ENCODE measurements at regions not wholly inside any gene's neighbourhood (a gene's known extent, or its start where the extent isn't known, plus 50 kb on each side); places are given as distances from the start of the nearest gene placed in this dataset.
"Not testable (repeated sequence)": the region's sequence is repeated elsewhere in the genome, so short reads cannot be mapped to it uniquely, and the experiment has no call there.

DNA sequence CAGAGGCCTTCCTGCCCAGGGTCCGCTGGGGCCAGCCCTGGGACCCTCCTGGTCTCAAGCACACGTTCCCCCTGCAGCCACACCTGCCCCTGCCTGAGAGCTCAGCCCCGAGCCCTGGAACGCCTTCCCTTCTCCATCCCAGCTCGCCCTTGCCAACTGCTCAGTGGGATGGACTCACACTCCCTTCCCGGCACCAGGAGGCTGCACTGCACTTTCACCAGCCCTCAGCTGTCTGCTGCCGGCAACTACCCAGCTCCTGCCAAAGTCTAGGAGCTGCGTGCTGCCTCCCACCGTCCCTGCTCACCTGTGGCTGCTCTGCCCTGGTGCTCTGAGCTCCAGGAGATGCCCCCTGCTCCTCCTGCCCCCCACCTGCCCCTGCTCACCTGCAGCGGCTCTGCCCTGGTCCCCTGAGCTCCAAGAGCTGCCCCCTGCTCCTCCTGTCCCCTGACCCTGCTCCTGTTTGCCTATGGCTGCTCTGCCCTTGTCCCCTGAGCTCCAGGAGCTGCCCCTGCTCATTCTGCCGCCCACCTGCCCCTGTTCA lies 246.4 kb downstream of the TMEM121 start:
- in situ Hi-C loops (cut with MboI; ENCODE audit: low sequenced_read_pairs), result not testable (repeated sequence)

DNA sequence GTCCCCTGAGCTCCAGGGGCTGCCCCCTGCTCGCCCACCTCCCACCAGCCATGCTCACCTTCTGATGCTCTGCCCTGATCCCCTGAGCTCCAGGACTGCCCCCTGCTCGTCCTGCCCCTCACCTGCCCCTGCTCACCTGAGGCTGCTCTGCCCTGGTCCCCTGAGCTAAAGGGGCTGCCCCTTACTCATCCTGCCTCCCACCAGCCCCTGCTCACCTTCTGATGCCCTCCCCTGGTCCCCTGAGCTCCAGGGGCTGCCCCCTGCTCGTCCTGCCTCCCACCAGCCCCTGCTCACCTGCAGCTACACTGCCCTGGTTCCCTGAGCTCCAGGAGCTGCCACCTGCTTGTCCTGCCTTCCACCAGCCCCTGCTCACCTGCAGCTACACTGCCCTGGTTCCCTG lies 247.2 kb downstream of the TMEM121 start:
- in situ Hi-C loops (cut with MboI; ENCODE audit: low sequenced_read_pairs), result no loop called here

GRCh38 chr14:105774001-105774400 lies 247.6 kb downstream of the TMEM121 start:
- in situ Hi-C loops (cut with MboI; ENCODE audit: low sequenced_read_pairs), result no loop called here

DNA sequence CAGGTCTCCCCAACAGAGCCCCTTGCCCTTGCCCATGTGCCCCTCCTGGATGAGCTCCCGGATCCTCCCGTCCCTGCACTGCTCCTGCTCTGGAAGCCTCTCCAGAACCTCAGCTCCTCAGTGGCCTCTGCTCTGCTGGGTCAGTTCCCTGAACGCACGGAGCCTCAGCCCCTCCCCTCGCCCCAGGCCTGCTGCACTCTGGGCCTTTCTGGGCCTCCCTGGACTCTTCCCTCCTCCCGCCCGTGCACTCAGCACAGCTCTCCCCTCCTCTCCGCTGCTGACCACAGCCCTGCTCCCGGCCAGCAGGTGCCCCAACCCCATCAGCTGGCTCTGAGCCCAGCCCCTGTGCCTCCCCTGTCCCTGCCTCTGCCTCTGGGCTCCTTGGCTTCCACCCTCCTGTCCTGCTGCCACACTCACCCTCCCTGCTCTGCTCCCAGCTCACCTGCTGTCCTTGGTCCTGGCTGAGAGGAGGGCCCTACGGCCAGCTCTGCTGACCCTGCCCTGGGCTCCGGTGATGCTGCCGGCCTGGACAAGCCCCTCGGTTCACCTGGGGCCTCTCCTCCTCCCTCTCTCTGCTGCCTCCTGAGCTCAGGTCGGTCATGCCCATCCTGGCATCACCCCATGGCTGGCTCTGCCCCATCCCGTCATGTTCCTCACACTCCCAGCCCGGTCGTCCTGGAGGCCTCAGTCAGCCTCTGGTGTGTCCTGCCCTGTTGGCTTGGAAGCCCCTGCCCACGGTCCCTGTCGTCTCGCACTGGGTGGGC lies 248.4 kb downstream of the TMEM121 start:
- in situ Hi-C loops (cut with MboI; ENCODE audit: low sequenced_read_pairs), result not testable (repeated sequence)

DNA sequence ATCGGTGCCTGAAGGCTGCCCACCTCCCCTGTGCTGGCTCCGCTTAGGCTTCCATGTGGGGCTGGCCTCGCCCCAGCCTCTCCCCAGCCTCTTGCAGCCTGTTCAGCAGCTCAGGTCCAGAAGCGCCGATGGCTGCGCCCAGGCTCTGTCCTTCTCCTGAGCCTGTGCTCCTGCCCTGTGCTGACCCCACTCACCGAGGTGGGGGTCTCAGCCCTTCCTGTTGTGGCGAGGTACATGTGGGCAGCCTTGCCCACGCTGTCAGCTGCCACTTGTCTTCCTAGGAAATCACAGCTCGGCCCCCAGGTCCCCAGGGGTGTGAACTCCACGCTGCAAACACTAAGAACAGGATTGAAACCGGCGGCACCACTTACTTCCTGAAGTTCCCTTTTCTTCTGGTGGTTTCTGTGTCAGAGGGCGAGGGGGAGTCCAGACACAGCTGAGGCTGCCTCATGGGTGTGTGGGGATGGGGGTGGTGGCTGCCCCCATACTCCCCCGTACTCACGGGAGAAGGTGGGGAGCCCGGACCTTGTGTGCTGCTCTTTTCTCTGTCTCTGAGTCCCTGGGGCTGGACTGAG lies 249.1 kb downstream of the TMEM121 start:
- in situ Hi-C loops (cut with MboI; ENCODE audit: low sequenced_read_pairs), result not testable (repeated sequence)

GRCh38 chr14:105776112-105776511 lies 249.7 kb downstream of the TMEM121 start:
- in situ Hi-C loops (cut with MboI; ENCODE audit: low sequenced_read_pairs), result not testable (repeated sequence)

DNA sequence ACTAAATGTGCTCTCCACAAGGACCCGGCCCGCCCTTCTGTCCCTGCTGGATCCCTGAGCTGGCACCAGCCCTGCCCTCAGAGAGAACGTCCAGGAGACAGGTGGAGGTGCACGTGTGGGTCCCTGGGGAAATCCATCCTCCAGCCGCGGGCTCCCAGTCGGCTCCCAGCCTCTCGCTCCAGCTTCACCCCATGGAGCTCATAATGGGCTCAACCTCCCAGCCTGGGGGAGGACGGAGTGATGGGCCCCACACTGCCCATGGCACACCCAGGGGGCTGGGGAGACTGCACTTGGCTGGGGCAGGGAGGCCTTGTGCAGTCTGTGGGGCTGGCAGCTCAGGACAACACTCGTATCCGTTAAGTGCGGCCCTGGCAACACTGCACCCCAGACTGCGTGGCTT lies 250.5 kb downstream of the TMEM121 start:
- in situ Hi-C loops (cut with MboI; ENCODE audit: low sequenced_read_pairs), result no loop called here

DNA sequence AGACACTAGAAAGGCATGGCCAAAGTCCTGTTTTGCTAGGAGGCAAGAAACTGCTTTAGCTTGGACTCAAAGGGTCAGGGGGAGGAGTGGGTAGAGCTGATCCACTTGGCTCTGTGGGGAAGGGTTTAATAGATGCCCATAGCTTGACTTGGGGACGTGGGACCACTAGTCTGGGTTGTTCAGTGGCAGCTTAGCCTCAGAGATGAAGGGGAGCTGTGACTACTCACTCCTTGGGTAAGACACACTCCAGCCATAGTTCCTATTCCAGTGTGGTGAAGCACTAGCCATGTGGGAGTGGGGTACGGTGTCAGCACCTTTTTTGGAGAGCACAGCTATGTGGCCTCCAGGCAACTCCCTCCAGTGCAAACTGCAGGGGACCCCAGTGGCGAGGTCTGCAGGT lies 257.3 kb downstream of the TMEM121 start:
- in situ Hi-C loops (cut with MboI; ENCODE audit: low sequenced_read_pairs), result no loop called here

DNA sequence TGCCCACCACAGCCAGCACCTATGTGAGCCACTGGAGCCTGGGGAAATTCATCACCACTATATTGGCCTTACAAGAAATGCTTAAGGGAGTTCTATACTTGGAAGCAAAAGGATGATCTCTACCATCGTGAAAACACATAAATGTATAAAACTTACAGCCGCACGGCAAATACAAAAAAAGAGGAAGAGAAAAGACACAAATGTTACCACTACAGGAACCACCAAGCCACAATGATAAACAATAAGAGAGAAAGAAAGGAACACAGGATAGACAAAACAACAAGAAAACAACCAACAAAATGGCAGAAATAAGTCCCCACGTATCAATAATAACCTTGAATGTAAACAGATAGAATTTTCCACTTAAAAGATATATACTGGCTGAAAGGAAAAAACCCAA lies 267.5 kb downstream of the TMEM121 start:
- in situ Hi-C loops (cut with MboI; ENCODE audit: low sequenced_read_pairs), result no loop called here

- in situ Hi-C loops (cut with MboI; ENCODE audit: low sequenced_read_pairs), result no loop called here
Observed at GRCh38 chr14:105797546-105797945, 271.2 kb downstream of the TMEM121 start.

DNA sequence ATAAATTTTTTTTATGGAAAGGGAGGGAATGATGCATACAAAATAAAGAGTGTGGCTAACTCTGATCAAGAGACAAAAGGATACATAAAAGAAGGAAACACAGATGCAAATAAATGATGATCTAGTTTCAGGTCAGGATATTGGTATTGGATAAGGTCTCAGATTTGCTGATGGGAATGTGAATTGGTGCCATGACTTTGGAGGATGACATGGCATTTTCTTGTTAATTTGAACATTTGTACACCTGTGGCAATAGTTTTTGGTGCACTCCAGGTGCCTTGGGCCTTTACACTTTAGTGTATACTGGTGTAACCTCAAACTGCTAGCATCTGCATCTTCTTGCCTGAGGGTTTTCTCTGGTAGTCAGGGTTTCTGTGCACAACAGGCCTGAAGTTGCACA lies 279.3 kb downstream of the TMEM121 start:
- in situ Hi-C loops (cut with MboI; ENCODE audit: low sequenced_read_pairs), result no loop called here

GRCh38 chr14:105806568-105806967 lies 280.2 kb downstream of the TMEM121 start:
- in situ Hi-C loops (cut with MboI; ENCODE audit: low sequenced_read_pairs), result no loop called here

GRCh38 chr14:105817971-105818711 lies 291.8 kb downstream of the TMEM121 start:
- in situ Hi-C loops (cut with MboI; ENCODE audit: low sequenced_read_pairs), result no loop called here

- in situ Hi-C loops (cut with MboI; ENCODE audit: low sequenced_read_pairs), result no loop called here
Observed at GRCh38 chr14:105818712-105819005, 292.3 kb downstream of the TMEM121 start.

GRCh38 chr14:105830171-105830570 lies 303.8 kb downstream of the TMEM121 start:
- in situ Hi-C loops (cut with MboI; ENCODE audit: low sequenced_read_pairs), result no loop called here

GRCh38 chr14:105836160-105836559 lies 309.8 kb downstream of the TMEM121 start:
- in situ Hi-C loops (cut with MboI; ENCODE audit: low sequenced_read_pairs), result no loop called here

DNA sequence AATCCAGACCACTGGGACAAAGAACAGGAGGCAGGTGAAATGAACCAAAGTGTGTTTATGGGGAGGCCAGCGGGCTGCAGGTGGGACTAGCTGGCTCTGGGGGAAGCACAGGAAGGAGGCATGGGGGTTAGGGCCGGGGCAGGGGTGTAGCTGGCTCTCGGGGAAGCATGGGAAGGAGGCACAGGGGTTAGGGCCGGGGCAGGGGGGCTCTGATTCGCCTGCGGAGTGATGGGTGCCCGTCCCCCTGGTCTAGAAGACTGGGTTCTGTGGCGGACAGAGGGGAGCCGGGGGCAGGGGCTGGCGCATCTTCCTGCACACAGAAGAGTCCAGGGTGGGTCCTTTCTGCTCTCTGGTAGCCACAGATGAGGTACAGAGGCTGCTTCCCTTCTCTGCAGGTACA lies 310.3 kb downstream of the TMEM121 start:
- in situ Hi-C loops (cut with MboI; ENCODE audit: low sequenced_read_pairs), result no loop called here

- in situ Hi-C loops (cut with MboI; ENCODE audit: low sequenced_read_pairs), result no loop called here
Observed at GRCh38 chr14:105837349-105838063, 311.1 kb downstream of the TMEM121 start.

- in situ Hi-C loops (cut with MboI; ENCODE audit: low sequenced_read_pairs), result no loop called here
Observed at GRCh38 chr14:105838107-105838506, 311.7 kb downstream of the TMEM121 start.

GRCh38 chr14:105838591-105839424 lies 312.4 kb downstream of the TMEM121 start:
- in situ Hi-C loops (cut with MboI; ENCODE audit: low sequenced_read_pairs), result no loop called here

Measured in HL-60/S4 (cell line).